ENCODE measurements at regions not wholly inside any gene's neighbourhood (a gene's known extent, or its start where the extent isn't known, plus 50 kb on each side); places are given as distances from the start of the nearest gene placed in this dataset.

DNA sequence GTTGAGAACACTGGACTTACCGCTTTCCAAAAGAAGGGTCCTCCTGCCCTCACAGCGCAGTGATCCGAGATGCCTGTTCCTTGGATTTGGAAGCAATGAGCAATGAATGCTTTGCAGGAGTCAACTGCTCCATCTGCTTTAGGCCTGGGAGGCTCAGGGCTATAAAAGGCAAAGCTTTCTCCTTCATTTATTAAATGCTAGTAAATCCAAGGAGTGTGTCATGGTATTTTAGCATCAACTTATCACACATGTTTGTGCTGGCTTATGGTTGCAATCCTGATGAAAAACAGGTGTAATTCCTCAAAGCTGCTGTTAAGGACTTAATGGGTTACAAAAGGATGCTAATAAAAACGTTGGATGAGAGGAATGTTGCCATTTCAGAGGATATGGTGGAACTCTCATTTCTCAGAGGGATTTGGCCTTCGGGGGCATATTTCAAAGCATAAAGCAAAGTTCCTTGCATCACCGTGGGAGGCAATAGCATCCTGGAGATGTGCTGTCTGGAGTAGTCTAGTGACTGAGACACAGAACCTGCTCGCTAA is 158.5 kb upstream of the TPM1 start:
- intact Hi-C loops (cut with micrococcal nuclease; ENCODE audit: unreplicated experiment) = no loop called here
- POLR2A ChIA-PET (ENCODE audit: low non-redundant PET) = no interaction called here

DNA sequence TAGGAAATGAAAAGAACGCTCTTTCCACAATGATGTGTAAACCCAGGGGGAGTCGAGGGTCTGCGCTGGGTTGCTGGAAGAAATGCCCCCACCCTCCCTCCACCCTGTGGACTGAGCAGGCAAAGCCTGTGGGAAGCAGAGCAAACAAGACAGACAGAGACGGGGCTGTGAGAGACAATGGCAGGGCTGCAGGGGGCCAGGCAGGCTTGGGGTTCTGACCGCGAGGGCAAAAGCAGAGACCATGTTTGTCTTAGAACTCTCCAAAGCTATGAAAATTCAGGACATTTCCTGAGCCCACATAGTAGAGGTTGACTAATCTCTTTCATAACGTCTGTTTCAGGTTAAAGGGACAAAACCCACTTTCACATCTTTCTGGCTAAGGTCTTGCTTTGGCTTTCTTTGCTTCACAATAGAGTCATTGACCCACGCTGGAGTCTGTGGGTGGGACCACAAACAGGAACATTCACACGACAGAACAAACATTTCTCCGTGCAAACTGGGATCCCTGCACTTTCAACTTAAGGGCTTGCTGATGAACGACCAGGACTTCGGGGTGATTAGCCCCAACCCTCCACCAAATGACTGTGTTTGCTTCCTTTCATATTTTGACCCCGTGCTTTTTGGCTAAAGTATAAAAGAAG is 156.0 kb upstream of the TPM1 start:
- BruUV-seq (replicated peaks) = no TSS peak
- Histone ChIP-seq H3K27me3 (replicated peaks; ENCODE audit: insufficient read depth, low read depth, low read length, poor library complexity) (no peaks in the 10 kb centered on the region), H3K4me3 (ENCODE audit: low read depth, low read length, poor library complexity, severe bottlenecking) (no peak overlapping the region), H3K9me3 (ENCODE audit: low read depth, low read length, poor library complexity, severe bottlenecking) (no peaks in the 10 kb centered on the region), H3K27ac (ENCODE audit: low read depth, low read length, poor library complexity, severe bottlenecking) (no peak overlapping the region), H3K36me3 (ENCODE audit: insufficient read depth, low read length, poor library complexity, severe bottlenecking) (no peaks in the 10 kb centered on the region), H3K4me1 (ENCODE audit: insufficient read depth, low read length, poor library complexity, severe bottlenecking) (no peaks in the 10 kb centered on the region)
- DNase-seq (ENCODE audit: low spot score) = no peak
- TF ChIP-seq, protein P1, sequence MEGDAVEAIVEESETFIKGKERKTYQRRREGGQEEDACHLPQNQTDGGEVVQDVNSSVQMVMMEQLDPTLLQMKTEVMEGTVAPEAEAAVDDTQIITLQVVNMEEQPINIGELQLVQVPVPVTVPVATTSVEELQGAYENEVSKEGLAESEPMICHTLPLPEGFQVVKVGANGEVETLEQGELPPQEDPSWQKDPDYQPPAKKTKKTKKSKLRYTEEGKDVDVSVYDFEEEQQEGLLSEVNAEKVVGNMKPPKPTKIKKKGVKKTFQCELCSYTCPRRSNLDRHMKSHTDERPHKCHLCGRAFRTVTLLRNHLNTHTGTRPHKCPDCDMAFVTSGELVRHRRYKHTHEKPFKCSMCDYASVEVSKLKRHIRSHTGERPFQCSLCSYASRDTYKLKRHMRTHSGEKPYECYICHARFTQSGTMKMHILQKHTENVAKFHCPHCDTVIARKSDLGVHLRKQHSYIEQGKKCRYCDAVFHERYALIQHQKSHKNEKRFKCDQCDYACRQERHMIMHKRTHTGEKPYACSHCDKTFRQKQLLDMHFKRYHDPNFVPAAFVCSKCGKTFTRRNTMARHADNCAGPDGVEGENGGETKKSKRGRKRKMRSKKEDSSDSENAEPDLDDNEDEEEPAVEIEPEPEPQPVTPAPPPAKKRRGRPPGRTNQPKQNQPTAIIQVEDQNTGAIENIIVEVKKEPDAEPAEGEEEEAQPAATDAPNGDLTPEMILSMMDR (conservative IDR thresholded peaks at IDR 0.05; ENCODE audit: low read depth, low read length) = no peak
- no peak for TF ChIP-seq EZH2 (IDR thresholded peaks at IDR 0.05; ENCODE audit: borderline replicate concordance, low read depth, low read length, poor library complexity, severe bottlenecking)
- CTCF ChIA-PET = no interaction called here
- intact Hi-C loops (cut with micrococcal nuclease; ENCODE audit: unreplicated experiment) = no loop called here
- POLR2A ChIA-PET (ENCODE audit: low non-redundant PET) = no interaction called here

More for the DNA sequence above, 158.5 kb upstream of the TPM1 start:
- Histone ChIP-seq H3K4me1 (ENCODE audit: insufficient read depth, low read length, poor library complexity, severe bottlenecking) (no peaks in the 10 kb centered on the region), H3K4me3 (ENCODE audit: low read depth, low read length, poor library complexity, severe bottlenecking) (no peak overlapping the region), H3K9me3 (ENCODE audit: low read depth, low read length, poor library complexity, severe bottlenecking) (no peaks in the 10 kb centered on the region), H3K27me3 (replicated peaks; ENCODE audit: insufficient read depth, low read depth, low read length, poor library complexity) (no peaks in the 10 kb centered on the region), H3K27ac (ENCODE audit: low read depth, low read length, poor library complexity, severe bottlenecking) (no peak overlapping the region), H3K36me3 (ENCODE audit: insufficient read depth, low read length, poor library complexity, severe bottlenecking) (no peaks in the 10 kb centered on the region)
- TF ChIP-seq, protein P1 (conservative IDR thresholded peaks at IDR 0.05; ENCODE audit: low read depth, low read length) = no peak
- no peak for TF ChIP-seq EZH2 (IDR thresholded peaks at IDR 0.05; ENCODE audit: borderline replicate concordance, low read depth, low read length, poor library complexity, severe bottlenecking)
- CTCF ChIA-PET = interaction anchor here (1.1 kb wide), 1 partner anchor 519 kb away, joined by 3 read pairs; no protein-coding TSS in a partner anchor
- BruUV-seq (replicated peaks) = no TSS peak
- no peak for DNase-seq (ENCODE audit: low spot score)

DNA sequence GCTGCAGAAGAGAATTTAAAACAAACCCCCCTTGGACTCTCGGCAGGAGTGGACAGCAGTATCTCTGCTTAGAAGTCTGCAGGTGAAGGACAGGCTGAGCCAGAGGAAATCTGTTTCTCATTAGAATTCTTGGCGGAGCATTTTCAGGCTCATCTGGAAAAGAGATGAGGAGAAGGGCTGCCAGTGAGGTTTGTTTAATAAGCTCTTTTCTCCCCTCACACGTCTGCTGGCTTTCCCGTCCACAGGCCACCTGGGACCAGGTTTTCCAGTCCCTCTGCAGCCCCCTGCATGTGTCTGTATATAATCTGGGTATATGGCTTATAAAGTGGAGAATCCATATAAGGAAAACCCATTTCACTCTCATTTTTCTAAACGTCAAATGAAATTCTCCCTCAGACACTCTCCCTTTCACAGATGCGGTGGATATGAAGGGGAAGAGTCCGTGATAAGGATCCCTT is 155.4 kb upstream of the TPM1 start:
- H3K27me3 ChIP-seq (replicated peaks; ENCODE audit: insufficient read depth, low read depth, low read length, poor library complexity) = no peaks in the 10 kb centered on the region
- ChIA-PET CTCF (interaction anchor here (0.5 kb wide), 1 partner anchor 158 kb away, joined by 12 read pairs; no protein-coding TSS in a partner anchor), POLR2A (ENCODE audit: low non-redundant PET) (no interaction called here)
- TF ChIP-seq EZH2 (IDR thresholded peaks at IDR 0.05; ENCODE audit: borderline replicate concordance, low read depth, low read length, poor library complexity, severe bottlenecking) = no peak
- TF ChIP-seq, protein P1 (conservative IDR thresholded peaks at IDR 0.05; ENCODE audit: low read depth, low read length) = no peak
- no peak overlapping the region for H3K4me3 ChIP-seq (ENCODE audit: low read depth, low read length, poor library complexity, severe bottlenecking)
- no peak overlapping the region for H3K27ac ChIP-seq (ENCODE audit: low read depth, low read length, poor library complexity, severe bottlenecking)
- BruUV-seq (replicated peaks) = no TSS peak
- intact Hi-C loops (cut with micrococcal nuclease; ENCODE audit: unreplicated experiment) = no loop called here
- H3K9me3 ChIP-seq (ENCODE audit: low read depth, low read length, poor library complexity, severe bottlenecking) = no peaks in the 10 kb centered on the region
- no peak for DNase-seq (ENCODE audit: low spot score)
- H3K4me1 ChIP-seq (ENCODE audit: insufficient read depth, low read length, poor library complexity, severe bottlenecking) = no peaks in the 10 kb centered on the region
- H3K36me3 ChIP-seq (ENCODE audit: insufficient read depth, low read length, poor library complexity, severe bottlenecking) = no peaks in the 10 kb centered on the region

Measured in A673 (cell line).